ENCODE measurements at regions not wholly inside any gene's neighbourhood (a gene's known extent, or its start where the extent isn't known, plus 50 kb on each side); places are given as distances from the start of the nearest gene placed in this dataset.
"Not testable (repeated sequence)": the region's sequence is repeated elsewhere in the genome, so short reads cannot be mapped to it uniquely, and the experiment has no call there.

DNA sequence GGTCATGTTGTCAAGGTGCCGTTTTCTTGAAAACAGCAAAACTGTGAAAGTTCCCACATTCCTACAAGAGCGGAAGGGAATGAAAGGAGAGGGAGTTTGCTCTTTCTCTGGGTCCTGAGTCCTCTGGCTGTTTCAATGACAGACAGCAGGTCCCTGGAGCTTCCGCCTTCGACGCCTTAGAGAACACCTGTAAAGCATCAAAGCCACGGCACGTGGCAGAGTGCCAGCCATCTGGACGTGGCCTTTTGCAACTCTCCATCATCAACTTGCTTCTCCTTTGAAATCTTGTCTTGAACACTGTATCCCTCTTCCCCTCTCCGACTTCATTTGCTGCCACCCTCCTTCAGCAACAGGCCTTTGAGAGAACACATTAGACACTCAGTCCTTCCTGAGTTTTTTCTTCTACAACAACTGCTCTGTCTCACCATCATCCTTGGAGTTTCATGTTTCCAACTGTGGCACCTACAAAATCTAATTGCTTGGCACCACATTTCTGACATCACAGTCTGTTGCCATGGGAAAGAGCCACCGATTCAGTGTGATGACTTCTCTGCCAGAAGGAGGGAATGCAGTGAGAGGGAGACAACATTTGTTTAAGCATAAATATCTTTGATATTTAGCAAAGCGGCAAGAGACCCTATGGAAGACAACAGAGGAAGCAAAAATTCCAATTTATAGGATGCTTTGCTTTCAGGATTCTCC is 204.9 kb upstream of the PTER start:
- no peak for DNase-seq (ENCODE audit: low spot score)

DNA sequence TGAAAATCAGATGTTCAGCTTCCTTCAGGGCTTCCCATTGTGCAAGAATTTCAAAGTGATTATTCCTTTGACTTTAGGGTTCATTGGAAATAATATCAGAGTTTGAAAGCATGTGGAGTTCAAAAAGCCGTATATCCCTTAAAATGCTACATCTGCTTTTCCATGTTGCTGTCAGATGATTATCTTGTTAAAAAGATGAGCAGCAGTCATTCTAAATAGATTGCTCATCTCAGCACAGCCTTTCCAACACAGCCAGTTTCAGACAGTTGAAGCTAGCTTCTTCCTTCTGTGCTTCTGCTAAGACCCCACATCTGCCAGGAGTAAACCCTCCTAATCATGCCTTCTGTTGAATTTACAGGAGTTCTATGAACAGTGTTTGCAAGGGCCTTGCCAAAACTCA is 204.4 kb upstream of the PTER start:
- DNase-seq (ENCODE audit: low spot score) = no peak

DNA sequence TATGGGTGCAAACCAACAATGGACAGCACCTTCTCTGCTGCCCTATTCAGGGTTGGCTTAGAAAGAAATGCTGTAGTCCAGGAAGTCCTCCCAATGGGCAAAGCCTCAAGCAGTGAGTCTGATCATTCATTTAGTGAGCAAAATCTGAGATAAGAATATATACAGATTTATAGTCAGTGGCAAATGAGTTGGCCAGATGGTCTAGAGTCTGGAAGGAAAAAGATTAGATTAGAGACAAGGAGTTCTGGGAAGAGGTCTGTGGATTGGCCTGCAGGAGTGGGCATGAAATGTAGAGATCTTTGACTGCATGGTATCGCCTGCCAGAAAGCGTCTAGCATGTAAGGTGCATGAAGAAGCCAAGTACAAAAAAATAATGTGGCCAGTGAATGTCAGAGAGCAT is 201.9 kb upstream of the PTER start:
- no peak for DNase-seq (ENCODE audit: low spot score)

DNA sequence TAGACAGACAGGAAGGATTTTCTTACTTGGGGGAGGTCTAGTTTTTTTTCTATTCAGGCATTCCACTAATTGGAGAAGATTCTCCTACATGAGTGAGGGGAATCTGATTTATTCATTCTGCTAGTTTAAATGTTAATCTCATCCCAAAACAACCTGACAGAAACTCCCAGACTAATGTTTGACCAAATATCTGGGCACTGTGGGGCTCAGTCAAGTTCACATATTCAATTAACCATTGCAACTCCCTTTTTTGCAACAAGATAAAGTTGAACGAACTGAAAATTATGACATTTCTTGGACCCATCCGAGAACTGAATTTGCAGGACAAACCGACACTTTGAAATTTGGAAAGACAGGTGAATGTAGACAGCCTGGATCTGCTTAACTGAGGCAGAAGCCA is 194.4 kb upstream of the PTER start:
- no peak for DNase-seq (ENCODE audit: low spot score)

DNA sequence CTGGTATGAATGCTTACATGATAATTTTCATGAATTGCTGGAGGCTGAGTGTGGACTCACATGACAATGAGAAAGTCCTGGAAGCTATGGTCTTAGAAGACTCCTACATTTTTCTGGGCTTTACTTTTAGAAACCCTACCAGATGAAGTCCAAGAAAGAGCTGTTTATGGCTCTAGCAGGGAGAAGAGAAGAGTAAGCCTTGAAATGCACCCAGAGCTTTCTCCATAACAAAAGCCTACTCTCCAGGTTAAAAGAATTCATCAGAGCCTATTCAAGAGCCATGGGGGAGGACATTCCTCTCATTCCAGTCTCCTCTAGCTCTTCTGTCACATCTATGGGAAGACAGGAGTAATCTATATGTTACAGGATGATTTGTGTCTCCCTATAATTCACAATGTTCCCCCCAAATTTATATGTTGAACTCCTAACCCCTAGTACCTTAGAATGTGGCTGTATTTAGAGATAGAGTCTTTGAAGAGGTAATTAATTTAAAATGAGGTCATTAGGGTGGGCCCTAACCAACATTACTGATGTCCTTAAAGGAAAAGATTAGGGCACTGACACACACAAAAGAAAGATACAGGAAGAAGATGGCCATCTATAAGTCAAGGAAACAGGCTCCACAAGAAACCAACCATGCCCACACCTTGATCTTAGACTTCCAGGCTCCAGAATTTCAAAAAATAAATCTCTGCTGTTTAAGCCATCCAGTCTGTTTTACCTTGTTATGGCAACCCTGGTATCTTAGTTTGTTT is 193.8 kb upstream of the PTER start:
- peak; percentile 74 for DNase-seq (ENCODE audit: low spot score)

DNA sequence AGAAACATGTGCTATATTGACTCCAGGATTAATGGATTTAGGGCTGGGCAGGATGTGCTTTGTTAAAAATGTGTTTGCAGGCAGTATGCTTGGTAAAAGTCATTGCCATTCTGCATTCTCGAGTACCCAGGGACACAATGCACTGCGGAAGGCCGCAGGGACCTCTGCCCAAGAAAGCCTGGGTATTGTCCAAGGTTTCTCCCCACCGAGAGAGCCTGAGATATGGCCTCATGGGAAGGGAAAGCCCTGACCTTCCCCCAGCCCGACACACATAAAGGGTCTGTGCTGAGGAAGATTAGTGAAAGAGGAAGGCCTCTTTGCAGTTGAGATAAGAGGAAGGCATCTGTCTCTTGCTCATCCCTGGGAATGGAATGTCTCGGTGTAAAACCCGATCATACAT is 186.7 kb upstream of the PTER start:
- DNase-seq (ENCODE audit: low spot score) = not testable (repeated sequence)

DNA sequence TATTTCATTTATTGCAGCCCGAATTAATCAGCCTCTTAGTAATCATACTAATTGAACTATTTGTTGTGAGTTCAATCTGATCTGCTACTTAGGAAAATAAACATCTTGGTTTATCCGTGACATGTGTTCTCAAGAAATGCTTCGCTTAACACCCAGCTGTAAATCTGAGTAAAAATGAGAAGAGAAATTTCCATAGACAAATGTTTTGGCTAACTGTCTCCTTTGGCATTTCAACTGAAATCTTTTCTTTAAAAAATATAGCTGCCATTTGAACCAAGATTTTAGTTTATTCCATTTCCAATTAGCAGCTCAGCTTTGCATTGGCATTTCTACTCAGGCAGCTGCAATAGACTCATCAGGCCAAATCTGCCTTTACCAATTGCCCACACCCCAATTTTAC is 180.5 kb upstream of the PTER start:
- DNase-seq (ENCODE audit: low spot score) = no peak

DNA sequence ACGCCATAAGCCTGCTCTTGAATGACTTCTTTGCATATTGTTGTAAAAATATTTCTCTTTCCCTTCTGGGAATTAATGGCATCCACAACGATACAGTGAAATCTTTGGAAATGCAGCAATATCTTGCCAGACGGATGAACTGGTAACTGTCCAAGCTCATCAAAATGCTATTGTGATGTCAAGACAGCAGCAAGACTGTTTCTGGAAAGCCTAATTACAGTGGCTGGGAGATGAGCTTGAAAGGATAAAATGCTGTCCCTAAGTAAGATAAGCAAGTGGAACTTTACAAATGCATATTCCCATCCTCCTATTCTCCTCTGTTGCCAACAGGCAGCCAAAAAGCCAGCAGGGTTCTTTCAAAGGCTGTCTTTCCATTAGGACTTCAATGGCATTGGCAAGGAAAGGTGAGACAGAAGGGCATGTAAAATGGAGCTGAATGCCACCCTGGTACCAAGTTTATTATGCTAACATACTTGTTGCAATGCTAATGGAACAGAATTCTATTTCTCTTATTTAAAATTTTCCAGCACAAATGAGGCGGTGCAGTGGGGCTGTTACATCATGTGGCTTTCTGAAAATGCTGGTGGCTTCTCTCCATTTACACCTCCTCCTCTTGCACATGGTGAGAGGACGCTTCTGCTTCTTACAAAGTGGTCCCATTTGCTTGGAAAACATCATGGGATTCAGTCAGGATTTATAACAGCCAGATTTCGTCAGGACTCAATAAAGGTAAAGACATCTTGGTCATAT is 178.3 kb upstream of the PTER start:
- DNase-seq (ENCODE audit: low spot score) = no peak

DNA sequence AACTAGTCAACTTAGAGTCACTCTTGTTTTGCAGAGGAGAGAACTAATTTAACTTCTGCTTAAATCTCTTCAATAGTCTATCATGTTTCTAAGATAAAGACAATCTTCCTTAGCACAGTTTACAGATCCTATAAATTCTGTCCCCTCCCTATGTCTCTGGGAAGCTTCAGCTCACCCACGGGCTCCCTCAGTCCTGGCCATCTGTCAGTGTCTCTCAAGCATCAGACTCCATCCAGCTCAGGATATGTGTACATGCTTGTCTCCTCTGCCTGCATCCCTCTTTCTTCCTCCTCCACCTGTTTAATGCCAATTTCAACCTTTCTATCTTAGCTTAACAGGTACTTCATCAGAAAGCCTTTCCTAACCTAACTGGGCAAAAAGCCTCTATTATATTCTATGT is 177.1 kb upstream of the PTER start:
- no peak for DNase-seq (ENCODE audit: low spot score)

DNA sequence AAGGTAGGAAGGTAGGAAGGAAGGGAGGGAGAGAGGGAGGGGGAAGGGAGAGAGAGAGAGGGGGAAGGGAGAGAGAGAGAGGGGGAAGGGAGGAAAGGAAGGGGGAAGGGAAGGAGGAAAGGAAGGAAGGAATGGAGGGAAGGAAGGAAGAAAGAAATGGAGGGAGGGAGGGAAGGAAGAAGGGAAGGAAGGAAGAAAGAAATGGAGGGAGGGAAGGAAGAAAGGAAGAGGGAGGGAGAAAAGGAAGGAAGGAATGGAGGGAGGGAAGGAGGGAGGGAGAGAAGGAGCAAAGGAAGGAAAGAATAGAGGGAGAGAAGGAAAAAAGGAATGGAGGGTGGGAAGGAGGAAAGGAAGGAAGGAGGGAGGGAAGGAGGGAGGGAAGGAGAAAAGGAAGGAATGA is 176.4 kb upstream of the PTER start:
- no peak for DNase-seq (ENCODE audit: low spot score)

DNA sequence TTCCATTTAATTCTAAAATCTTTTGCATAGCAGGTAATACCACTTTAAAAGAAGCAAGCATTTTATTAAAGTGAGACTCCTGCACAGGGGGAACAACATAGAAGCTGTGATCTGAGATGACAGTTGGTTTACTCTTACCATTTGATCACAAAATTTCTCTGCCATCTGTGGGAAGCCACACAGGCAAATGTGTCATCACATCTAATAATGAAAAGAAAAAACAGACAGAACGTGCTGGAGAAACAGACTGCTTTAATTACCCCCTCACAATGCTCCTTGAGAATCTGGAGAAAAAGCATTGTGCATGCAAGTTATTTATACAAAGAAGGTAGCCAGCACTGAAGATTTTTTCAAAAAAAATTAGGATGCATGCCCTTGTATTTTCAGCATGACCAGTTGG is 165.2 kb upstream of the PTER start:
- DNase-seq (ENCODE audit: low spot score) = no peak

DNA sequence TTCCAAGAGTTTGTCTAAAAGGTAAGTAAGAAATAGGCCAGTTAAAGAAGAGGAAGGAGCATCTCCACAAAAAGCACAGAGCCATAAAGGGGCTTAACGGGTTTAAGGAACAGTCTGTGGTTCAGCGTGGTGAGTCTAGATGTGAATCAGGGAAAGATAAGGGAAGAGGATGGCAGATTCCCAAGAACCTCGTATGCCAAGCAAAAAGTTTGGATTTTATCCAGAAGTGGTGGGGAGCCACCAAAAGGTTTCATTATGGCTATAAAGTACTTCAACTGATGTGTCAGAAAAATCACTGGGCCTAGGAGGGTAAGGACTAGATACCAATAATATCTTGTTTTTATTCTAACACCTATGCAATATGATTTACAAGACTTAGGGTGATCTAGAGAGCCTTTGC is 161.9 kb upstream of the PTER start:
- DNase-seq (ENCODE audit: low spot score) = no peak

DNA sequence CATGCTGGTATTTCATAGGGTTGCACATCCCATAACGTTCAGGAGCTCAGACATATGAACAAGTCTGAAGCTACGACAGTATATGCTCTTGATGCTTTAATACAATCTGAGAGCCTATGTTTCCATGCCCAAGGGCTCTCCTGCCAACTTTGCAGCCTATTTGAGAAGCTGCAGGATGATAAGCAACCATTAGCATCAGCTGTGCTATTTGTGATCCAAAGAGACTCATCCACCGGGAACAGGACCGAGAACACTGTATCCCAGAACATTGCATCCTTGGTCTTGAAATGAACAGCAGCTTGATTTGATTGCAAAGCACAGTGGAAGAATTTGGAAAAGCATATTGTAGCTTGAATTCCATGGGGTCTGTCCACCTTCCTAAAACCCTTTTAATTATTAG is 156.2 kb upstream of the PTER start:
- no peak for DNase-seq (ENCODE audit: low spot score)

DNA sequence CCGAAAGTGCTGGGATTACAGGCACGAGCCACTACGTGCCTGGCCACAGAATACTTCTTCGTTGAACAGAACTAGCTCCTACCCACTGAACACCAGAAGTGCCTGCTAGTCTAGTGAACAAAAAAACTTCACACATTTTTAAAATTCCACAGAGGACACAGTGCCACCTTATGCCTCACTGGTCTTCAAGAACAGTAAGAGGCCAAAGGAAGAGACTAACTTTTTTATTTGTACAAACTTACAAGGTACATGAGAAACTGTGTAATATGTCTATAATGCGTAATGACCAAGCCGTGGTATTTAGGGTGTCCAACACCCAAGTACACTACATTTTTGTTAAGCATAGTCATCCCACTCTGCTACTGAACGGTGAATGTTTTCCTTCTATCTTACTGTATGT is 144.4 kb upstream of the PTER start:
- DNase-seq (ENCODE audit: low spot score) = no peak

DNA sequence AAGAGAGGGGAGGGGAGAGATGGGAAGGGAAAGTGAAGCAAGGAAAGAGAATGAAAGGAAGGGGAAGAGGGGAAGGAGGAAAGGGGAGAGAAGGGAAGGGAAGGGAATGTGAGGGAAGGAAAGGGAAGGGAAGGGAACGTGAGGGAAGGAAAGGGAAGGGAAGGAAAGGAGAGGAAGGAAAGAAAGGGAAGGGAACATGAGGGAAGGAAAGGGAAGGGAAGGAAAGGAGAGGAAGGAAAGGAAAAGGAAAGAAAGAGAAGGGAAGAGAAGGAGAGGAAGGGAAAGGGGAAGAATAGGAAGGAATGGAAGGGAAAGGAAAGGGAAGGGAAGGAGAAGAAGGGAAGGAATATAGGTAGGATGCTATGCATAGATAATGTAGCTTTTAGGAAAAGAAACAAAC is 139.7 kb upstream of the PTER start:
- DNase-seq (ENCODE audit: low spot score) = no peak

DNA sequence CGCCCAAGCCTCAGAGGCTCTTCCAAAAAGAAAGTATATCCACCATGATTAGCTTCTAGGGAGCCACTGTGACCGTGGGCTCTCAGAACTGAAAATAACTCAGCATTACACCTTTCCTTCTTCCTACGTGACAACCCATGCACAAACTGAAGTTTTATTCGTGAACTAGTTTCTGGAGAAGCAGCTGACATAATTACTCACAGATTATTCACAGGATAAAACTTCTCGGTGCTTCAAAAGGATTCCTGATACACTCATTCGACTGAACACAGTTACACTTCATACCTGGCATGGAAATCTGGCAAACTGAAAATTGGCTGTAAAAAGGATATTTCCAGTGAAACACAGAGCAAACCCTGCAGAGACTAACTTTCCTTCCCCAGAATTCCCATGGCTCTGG is 139.2 kb upstream of the PTER start:
- no peak for DNase-seq (ENCODE audit: low spot score)

DNA sequence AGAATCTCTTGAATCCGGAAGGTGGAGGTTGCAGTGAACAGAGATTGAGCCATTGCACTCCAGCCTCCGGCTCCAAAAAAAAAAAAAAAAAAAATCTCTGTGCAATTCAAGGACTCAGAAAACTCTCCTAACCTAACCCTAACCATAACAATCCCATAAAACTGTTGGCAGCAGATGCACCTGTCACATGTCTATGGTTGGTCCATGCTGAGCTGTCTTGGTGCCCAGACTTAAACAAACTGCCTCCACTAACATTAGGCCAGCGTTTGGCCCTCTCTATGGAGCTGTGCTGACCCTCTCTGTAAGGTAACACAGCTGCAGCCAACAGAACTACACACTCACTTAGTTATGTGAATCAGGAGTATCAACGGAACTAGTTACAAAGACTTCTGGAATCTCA is 132.5 kb upstream of the PTER start:
- no peak for DNase-seq (ENCODE audit: low spot score)

DNA sequence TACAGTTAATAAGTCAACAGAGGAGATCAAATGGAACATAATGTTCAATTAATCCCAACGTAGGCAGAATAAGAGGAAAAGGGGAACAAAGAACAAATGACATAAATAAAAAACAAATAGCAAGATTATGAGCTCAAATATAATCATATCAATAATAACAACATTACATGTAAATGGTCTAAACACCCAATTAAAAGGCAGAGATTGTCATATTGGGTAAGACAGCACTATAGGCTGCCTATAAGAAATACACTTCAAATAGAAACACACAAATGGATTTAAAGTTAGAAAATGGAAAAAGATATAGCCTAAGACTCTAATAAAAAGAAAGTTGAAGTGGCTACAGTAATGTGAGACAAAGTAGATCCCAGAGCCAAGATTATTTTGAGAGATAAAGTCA is 126.4 kb upstream of the PTER start:
- no peak for DNase-seq (ENCODE audit: low spot score)

DNA sequence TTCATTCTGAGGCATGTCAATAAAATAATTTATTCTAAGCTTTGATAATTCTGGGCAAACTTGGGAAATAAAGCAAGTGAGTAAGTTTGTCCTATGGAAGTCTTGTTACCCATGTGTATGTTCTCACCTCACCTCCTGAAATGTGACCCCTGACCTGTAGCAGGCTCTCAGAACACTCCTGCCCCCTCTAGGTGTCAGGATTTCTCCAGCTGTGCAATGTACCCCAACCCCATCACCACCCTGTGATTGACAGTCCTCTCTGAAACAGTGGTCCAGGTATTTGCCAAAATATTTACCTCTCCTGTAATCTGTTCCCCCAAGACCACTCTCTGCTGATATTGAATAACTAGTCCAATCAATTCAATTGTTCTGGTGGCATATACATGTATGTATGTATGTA is 122.6 kb upstream of the PTER start:
- peak; percentile 28 for DNase-seq (ENCODE audit: low spot score)

DNA sequence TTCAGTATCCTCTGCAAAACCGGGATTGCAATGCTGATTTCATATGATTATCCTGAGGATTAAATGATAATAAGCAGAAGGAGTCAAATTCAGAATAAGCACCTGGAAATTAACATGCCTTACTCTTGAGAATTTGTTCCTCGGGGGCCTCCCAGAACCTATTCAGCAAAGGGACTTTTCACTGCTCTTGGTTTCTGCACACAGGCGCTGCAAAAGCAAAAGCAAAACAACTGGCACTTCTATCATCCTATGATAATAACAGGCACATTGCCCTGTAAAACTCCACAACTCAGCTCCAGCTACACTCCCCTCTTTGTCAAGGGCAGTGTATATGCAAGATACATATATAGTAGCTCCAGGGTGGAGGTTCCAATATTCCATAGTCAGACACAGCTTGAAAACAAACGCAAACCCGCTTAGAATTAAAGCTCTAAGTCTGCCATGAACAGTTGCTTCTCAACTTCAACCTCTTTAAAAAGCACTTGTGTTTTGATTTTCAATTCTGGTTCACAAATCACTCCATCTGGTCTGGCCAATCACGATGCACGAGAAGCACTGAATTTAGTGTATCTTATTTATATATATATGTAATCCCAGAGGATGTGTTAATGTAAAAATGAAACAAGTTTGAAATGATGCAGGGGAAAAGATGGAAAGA is 119.9 kb upstream of the PTER start:
- no peak for DNase-seq (ENCODE audit: low spot score)

DNA sequence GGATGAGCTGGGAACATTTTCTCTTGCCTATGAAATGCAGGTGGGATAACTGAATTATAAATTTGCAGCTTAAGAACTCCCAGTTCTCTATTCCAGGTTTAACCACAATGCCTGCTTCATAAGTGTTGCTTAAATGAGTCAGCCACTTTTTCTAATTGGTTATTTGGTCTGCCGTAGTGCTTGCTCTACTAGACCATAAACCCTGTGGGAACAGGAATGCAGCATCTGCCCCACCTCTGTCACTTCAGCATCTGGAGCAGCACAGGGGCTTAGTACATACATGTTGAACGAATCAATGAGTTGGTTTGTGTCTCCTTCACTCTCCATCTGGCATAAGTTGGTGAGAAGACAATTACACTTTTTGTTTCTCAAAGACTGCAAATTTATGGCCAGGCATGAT is 95.2 kb upstream of the PTER start:
- DNase-seq (ENCODE audit: low spot score) = no peak

DNA sequence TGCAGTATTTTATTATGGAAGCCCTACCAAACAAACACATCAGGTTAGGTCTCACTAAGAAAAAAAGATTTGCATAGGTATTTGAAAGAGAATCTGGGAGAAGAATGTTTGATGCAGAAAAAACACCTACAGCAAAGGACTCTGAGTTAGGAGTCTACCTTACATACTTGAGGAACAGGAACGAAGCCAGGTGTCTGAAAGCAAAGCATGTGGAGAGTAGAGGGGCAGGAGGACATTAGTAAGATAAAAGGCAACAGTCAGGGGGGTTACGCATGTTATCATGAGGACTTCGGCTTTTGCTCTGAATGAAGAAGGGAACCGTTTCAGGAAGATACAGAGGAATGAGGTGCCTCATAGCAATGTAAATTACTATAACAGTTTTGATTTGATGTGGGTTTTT is 87.9 kb upstream of the PTER start:
- no peak for DNase-seq (ENCODE audit: low spot score)

DNA sequence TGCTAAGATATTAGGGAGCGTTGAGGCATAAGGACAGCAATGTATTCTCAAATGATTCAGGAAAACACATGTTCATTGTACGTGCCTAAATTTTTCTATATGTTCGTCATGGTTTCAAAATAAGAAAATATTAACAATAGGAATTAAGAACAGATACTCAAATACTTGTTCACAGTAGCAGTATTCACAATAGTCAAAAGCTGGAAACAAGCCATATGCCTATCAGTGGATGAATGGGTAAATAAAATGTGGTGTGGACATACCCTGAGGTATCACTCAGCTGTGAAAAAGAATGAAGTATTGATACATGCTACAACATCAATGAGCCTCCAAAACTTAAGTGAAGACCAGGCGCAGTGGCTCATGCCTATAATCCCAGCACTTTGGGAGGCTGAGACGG is 84.7 kb upstream of the PTER start:
- DNase-seq (ENCODE audit: low spot score) = no peak

All from iPS-NIHi11 (cell line).